ENCODE measurements at regions not wholly inside any gene's neighbourhood (a gene's known extent, or its start where the extent isn't known, plus 50 kb on each side); places are given as distances from the start of the nearest gene placed in this dataset.
A peak's percentile ranks its signal among the peaks of the same experiment; 100 is the strongest.

DNA sequence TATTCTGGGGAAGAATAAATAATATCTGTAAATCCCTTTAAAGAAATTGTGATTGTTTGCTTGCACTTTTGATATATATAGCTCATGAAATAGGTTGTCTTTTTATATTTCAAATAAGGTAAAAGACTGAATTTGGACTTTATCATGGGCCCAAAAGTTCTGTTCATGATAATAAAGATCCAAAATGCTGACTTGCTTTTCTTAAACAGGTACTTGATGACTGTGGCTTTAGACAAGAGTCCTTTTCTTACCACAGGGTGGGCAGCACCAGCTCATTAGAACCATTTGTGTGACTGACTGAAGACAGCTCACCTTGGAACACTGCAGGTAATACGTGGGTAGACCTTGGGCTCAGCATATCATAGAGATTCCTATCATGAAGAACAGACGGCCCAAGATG, 432.6 kb downstream of the ETNK1 start:
- TF ChIP-seq, protein P1, sequence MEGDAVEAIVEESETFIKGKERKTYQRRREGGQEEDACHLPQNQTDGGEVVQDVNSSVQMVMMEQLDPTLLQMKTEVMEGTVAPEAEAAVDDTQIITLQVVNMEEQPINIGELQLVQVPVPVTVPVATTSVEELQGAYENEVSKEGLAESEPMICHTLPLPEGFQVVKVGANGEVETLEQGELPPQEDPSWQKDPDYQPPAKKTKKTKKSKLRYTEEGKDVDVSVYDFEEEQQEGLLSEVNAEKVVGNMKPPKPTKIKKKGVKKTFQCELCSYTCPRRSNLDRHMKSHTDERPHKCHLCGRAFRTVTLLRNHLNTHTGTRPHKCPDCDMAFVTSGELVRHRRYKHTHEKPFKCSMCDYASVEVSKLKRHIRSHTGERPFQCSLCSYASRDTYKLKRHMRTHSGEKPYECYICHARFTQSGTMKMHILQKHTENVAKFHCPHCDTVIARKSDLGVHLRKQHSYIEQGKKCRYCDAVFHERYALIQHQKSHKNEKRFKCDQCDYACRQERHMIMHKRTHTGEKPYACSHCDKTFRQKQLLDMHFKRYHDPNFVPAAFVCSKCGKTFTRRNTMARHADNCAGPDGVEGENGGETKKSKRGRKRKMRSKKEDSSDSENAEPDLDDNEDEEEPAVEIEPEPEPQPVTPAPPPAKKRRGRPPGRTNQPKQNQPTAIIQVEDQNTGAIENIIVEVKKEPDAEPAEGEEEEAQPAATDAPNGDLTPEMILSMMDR (IDR thresholded peaks at IDR 0.05; ENCODE audit: insufficient read depth, low read depth, low read length) = no peak
- no peak for DNase-seq (ENCODE audit: low read depth)

DNA sequence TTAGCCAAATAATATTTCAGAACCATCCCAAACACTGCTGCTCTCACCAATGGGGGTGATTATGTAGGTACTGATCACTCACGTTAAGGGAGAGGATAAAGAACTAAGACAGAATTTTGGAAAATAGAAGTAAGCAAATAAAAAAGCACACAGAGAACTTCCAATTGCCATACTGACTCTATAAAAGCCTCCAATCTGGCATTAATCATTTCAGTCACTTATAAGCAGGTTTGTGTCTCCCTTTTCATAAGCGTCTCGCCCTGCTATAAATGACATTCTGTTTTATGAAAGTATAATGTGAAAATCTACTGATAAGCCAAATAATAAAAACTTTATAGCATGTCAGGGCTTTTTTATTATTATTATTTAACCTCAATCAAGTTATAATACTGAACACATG, 435.2 kb downstream of the ETNK1 start:
- no peak overlapping the region for H3K4me3 ChIP-seq (ENCODE audit: low read depth, low read length)
- no peak for DNase-seq (ENCODE audit: low read depth)
- TF ChIP-seq, protein P1 (IDR thresholded peaks at IDR 0.05; ENCODE audit: insufficient read depth, low read depth, low read length) = no peak

More for the DNA sequence above, 432.6 kb downstream of the ETNK1 start:
- no peak overlapping the region for H3K4me3 ChIP-seq (ENCODE audit: low read depth, low read length)

DNA sequence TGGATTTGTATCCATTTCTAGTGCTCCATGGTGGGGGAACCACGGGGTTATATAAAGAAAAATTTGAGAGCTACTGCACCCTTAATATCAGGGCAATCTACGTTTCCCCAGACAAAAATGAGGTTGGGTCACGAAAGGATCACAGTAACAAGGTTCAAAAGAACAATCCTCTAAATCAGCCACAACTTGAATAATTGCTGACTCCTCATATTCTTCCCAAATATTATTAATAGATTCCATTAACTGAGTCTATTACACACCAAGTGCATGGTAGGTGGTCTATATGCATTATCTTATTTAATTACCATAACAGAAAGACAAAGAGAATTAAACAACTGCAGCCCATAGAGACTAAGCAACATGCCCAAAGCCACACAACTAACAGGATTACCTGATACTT, 438.2 kb downstream of the ETNK1 start:
- TF ChIP-seq, protein P1 (IDR thresholded peaks at IDR 0.05; ENCODE audit: insufficient read depth, low read depth, low read length) = no peak
- no peak for DNase-seq (ENCODE audit: low read depth)
- no peak overlapping the region for H3K4me3 ChIP-seq (ENCODE audit: low read depth, low read length)

DNA sequence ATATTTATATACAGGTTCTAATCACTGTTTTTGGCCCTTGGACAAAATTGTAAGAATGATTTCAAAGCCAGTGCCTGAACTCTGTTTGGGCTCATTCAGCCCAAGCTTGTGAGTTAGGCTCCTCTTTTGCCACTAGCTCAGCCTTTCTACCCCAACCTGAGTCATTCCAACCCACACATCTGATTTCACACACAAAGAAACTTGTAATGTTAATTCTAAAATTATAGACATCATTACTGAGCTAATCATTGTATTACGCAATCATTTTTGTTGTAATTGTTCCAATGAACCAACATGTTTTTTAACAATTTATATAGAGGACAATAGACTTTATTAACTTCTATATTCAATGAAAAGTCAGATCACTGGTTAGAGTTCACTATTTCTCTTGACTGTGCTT, 441.1 kb downstream of the ETNK1 start:
- TF ChIP-seq, protein P1 (IDR thresholded peaks at IDR 0.05; ENCODE audit: insufficient read depth, low read depth, low read length) = no peak
- peak; percentile 20 for DNase-seq (ENCODE audit: low read depth)
- no peak overlapping the region for H3K4me3 ChIP-seq (ENCODE audit: low read depth, low read length)

DNA sequence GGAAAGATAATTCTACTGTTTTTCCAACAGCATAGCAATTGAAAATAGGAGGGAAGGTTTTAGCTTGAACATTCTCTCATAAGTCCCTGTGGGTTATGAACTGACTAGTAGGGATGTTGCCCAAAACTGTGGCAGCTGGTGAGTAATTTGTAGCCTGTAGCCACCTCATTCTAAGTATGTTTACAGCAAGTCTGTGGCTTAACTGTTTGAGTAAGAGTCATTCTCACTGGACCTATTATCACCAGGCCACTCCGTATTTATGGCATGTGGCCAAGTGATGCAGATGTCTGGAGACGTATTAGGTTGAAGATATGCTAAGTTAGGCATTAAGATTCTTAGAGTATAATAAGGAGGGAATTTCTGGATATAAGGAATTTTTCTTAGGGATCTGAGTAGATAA, 458.3 kb downstream of the ETNK1 start:
- TF ChIP-seq, protein P1 (IDR thresholded peaks at IDR 0.05; ENCODE audit: insufficient read depth, low read depth, low read length) = no peak
- no peak overlapping the region for H3K4me3 ChIP-seq (ENCODE audit: low read depth, low read length)
- DNase-seq (ENCODE audit: low read depth) = peak; percentile 71

DNA sequence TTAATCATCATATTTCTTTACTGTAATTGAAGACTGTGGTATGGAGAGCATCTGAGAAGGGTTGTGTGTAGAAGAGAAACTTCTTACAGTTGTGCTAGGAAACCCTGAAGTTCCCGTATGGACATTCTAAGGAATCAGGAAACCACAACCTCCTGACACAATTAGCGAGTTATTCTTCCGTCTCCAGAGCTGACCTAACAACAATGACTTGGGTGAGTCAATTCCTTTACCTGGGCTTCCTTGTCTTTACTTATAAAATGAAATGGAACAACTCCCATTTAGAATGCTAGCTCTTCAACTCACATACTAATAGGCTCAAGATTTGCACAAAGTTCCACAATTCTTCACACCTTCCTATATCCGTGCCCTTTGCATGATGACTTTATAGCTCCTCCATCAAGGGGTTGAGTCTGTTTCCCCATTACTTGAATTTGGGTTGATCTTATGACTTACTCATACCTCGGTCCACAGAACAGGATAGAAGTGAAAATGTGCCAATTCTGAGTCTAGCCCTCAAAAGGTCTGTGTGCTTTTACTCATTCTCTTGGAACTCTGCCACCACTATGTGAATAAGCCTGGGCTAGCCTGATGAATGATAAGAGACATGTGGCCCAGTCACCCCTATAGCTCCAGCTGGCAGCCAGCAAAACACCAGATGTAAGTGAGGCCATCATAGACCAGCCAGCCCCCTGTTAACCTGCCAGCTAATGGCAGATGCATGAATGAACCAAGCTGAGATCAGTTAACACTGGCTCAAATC, 459.4 kb downstream of the ETNK1 start:
- peak; percentile 79 for DNase-seq (ENCODE audit: low read depth)
- H3K4me3 ChIP-seq (ENCODE audit: low read depth, low read length) = no peak overlapping the region
- TF ChIP-seq, protein P1 (IDR thresholded peaks at IDR 0.05; ENCODE audit: insufficient read depth, low read depth, low read length) = no peak

DNA sequence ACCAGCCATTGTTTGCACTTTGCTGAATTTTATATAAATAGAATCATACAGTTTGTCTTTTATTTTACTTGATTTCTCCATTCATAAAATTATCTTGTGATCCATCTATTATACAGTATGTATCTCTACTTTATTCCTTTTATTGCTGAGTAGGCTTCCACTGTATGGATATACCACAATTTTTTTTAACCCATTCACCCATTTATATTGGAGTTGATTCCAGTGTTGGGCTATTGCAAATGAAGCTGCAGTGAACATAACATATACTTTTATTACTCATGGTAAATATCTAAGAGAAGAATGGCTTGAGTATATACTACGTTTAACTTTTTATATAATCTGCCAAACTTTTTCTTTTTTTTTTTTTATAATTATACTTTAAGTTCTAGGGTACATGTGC, 463.6 kb downstream of the ETNK1 start:
- H3K4me3 ChIP-seq (ENCODE audit: low read depth, low read length) = no peak overlapping the region
- TF ChIP-seq, protein P1 (IDR thresholded peaks at IDR 0.05; ENCODE audit: insufficient read depth, low read depth, low read length) = no peak
- no peak for DNase-seq (ENCODE audit: low read depth)

Data from fibroblast of villous mesenchyme (primary cell).